Neuronal stem cell (in vitro differentiated cells): ENCODE measurements at regions not wholly inside any gene's neighbourhood (a gene's known extent, or its start where the extent isn't known, plus 50 kb on each side); places are given as distances from the start of the nearest gene placed in this dataset.

Source experiments
- DNase-seq: peaks from one replicate; pipeline ENCODE4 v3.0.0-alpha.2; 2013; ENCODE audit warnings: low spot score
- H2AFZ ChIP-seq: one replicate; pipeline ENCODE4 v1.6.1; 2013; ENCODE audit warnings: mild to moderate bottlenecking, low read length, inconsistent platforms
- H2AK5ac ChIP-seq: 2 replicates; pipeline ENCODE4 v1.6.1; 2013; ENCODE audit warnings: low read depth, mild to moderate bottlenecking, inconsistent platforms, low read length, moderate library complexity, mixed read lengths
- H2BK120ac ChIP-seq: 2 replicates; pipeline ENCODE4 v1.6.1; 2013; ENCODE audit warnings: low read depth, mild to moderate bottlenecking, inconsistent platforms, low read length, moderate library complexity, mixed read lengths
- H2BK12ac ChIP-seq: one replicate; pipeline ENCODE4 v1.6.1; 2013; ENCODE audit warnings: low read length, inconsistent platforms
- H2BK15ac ChIP-seq: 2 replicates; pipeline ENCODE4 v1.6.1; 2013; ENCODE audit warnings: mild to moderate bottlenecking, low read length, inconsistent platforms, mixed read lengths
- H2BK5ac ChIP-seq: one replicate; pipeline ENCODE4 v1.6.1; 2013; ENCODE audit warnings: inconsistent platforms, mild to moderate bottlenecking, low read length, moderate library complexity
- H3K14ac ChIP-seq: one replicate; pipeline ENCODE4 v1.6.1; 2013; ENCODE audit warnings: low read length, inconsistent platforms
- H3K18ac ChIP-seq: 2 replicates; pipeline ENCODE4 v1.6.1; 2013; ENCODE audit warnings: low read length, inconsistent platforms
- H3K23ac ChIP-seq: 2 replicates; pipeline ENCODE4 v1.6.1; 2013; ENCODE audit warnings: low read depth, mild to moderate bottlenecking, mixed read lengths, low read length, inconsistent platforms; ENCODE audit not compliant: poor library complexity
- H3K27ac ChIP-seq: replicated peaks from 3 replicates; pipeline ENCODE4 v1.5.1; 2013; ENCODE audit warnings: low read length, inconsistent platforms
- H3K27me3 ChIP-seq, 3 experiments: 2 replicates each; pipeline ENCODE4 v1.6.1; 2013; ENCODE audit warnings: low read length in 3 of 3, mild to moderate bottlenecking in 2 of 3, inconsistent platforms in 1 of 3, low read depth in 1 of 3, mixed read lengths in 1 of 3, moderate library complexity in 1 of 3; ENCODE audit not compliant: control insufficient read depth in 3 of 3, insufficient read depth in 3 of 3
- H3K36me3 ChIP-seq, 2 donors: replicated peaks in 1 of 2; 2 replicates each; pipeline ENCODE4 v1.6.1; 2013; ENCODE audit warnings: low read length in 2 of 2; ENCODE audit not compliant: control insufficient read depth in 2 of 2, insufficient read depth in 2 of 2
- H3K4ac ChIP-seq: 2 replicates; pipeline ENCODE4 v1.6.1; 2013; ENCODE audit warnings: inconsistent platforms, mild to moderate bottlenecking, low read length, moderate library complexity
- H3K4me1 ChIP-seq, 2 donors: 1 replicate in 1 of 2; 2 replicates in 1 of 2; pipeline ENCODE4 v1.6.1; 2013; ENCODE audit warnings: low read length in 2 of 2, low read depth in 1 of 2; ENCODE audit not compliant: control insufficient read depth in 2 of 2, insufficient read depth in 1 of 2
- H3K4me2 ChIP-seq: one replicate; pipeline ENCODE4 v1.6.1; 2013; ENCODE audit warnings: mild to moderate bottlenecking, low read length, inconsistent platforms; ENCODE audit not compliant: insufficient read depth, poor library complexity, severe bottlenecking
- H3K4me3 ChIP-seq, 2 donors: 2 replicates each; pipeline ENCODE4 v1.5.1; 2013; ENCODE audit warnings: low read length in 2 of 2, mild to moderate bottlenecking in 2 of 2, inconsistent platforms in 1 of 2, moderate library complexity in 1 of 2
- H3K79me1 ChIP-seq: one replicate; pipeline ENCODE4 v1.6.1; 2013; ENCODE audit warnings: low read depth, mild to moderate bottlenecking, inconsistent platforms, low read length, moderate library complexity
- H3K9ac ChIP-seq: one replicate; pipeline ENCODE4 v1.6.1; 2013; ENCODE audit warnings: mild to moderate bottlenecking, low read depth, low read length, inconsistent platforms; ENCODE audit not compliant: poor library complexity
- H3K9me3 ChIP-seq, 2 donors: replicated peaks in 1 of 2; 2 replicates each; pipeline versions ENCODE3 to v1.6.1; 2013; ENCODE audit warnings: low read length in 2 of 2, mild to moderate bottlenecking in 2 of 2, inconsistent platforms in 1 of 2, low read depth in 1 of 2, mixed read lengths in 1 of 2, moderate library complexity in 1 of 2; ENCODE audit not compliant: control insufficient read depth in 2 of 2, insufficient read depth in 1 of 2
- H4K8ac ChIP-seq: one replicate; pipeline ENCODE4 v1.6.1; 2013; ENCODE audit warnings: low read depth, mild to moderate bottlenecking, inconsistent platforms, low read length, moderate library complexity
- H4K91ac ChIP-seq: one replicate; pipeline ENCODE4 v1.6.1; 2013; ENCODE audit warnings: low read length, low read depth, mild to moderate bottlenecking, inconsistent platforms; ENCODE audit not compliant: poor library complexity
- WGBS, 2 donors: extraction: QIAGEN DNeasy Blood & Tissue Kit; methylation state at CpG; one replicate each; pipeline ENCODE4 v1.1.7; 2013; ENCODE audit warnings: missing lambda C conversion rate in 2 of 2, mixed read lengths in 1 of 2; ENCODE audit not compliant: insufficient read length in 2 of 2, insufficient replicate concordance in 1 of 2; ENCODE audit errors: extremely low coverage in 2 of 2; 5-methylcytosine and 5-hydroxymethylcytosine counted together

DNA sequence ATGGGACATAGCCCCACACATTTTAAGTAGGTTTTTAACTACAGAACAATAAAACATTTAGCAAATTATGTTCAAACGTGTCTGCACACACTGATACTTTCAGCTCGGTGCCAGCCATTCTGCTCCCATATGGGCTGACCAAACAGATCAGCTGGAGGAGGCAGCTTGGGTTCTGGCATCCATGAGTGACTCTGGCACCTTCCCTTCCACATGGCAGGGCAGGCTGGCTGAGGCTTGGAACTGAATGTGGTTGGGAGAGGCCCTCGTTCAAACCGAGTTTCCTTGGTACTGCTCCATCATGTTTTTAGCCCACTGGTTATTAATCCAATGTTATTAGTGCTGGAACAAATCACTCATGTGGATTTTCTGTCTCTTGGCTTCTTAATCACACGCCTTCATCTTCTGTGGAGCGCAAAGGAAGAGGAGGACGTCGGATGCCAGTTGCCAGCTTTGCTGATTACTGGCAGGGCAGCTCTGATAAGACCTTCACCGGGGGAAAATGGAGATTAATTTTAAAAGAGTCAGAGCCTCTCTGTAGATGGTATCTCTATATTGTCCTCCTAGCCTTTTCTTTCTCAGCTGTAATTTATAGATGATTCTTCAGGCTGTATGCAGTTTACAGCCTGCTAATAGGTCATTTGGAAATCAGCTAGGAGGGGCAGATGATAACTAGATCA lies 93.1 kb upstream of the TIAM2 start:
- Histone ChIP-seq H2BK15ac (no peak overlapping the region), H3K23ac (no peak overlapping the region), H3K36me3 (peaks cover 0 to 4% of the 10 kb centered on the region in 2 donors), H3K27ac (no peak overlapping the region), H2BK12ac (no peak overlapping the region), H2AFZ (no peak overlapping the region), H3K4me1 (peaks cover 2 to 3% of the 10 kb centered on the region in 2 donors), H3K9ac (no peak overlapping the region), H3K4ac (no peak overlapping the region), H3K27me3 (no peaks in the 10 kb centered on the region), H4K8ac (no peak overlapping the region), H2AK5ac (no peak overlapping the region), H3K18ac (no peak overlapping the region), H3K14ac (no peak overlapping the region), H3K4me2 (no peak overlapping the region), H3K4me3 (no peak overlapping the region), H2BK120ac (no peak overlapping the region), H2BK5ac (no peak overlapping the region), H3K79me1 (no peaks in the 10 kb centered on the region), H3K9me3 (no peaks in the 10 kb centered on the region), H4K91ac (no peak overlapping the region)
- no CpG with 5 or more reads among the region's 9 CpGs for WGBS, 2 donors
- no peak for DNase-seq

- Histone ChIP-seq H3K9me3 (no peaks in the 10 kb centered on the region), H4K91ac (no peak overlapping the region), H2BK5ac (no peak overlapping the region), H3K27me3 (no peaks in the 10 kb centered on the region), H2BK120ac (no peak overlapping the region), H3K4me1 (peaks cover 2 to 27% of the 10 kb centered on the region in 2 donors), H3K23ac (no peak overlapping the region), H3K4ac (no peak overlapping the region), H3K18ac (no peak overlapping the region), H4K8ac (no peak overlapping the region), H3K79me1 (no peaks in the 10 kb centered on the region), H3K9ac (no peak overlapping the region), H3K4me2 (no peak overlapping the region), H3K4me3 (no peak overlapping the region), H2AFZ (no peak overlapping the region), H2BK12ac (no peak overlapping the region), H3K14ac (no peak overlapping the region), H2AK5ac (no peak overlapping the region), H2BK15ac (no peak overlapping the region), H3K27ac (no peak overlapping the region), H3K36me3 (peaks cover 1 to 16% of the 10 kb centered on the region in 2 donors)
- no peak for DNase-seq
- no CpG with 5 or more reads among the region's 3 CpGs for WGBS, 2 donors
Observed at GRCh38 chr6:154907291-154907690, 87.8 kb upstream of the TIAM2 start.

GRCh38 chr6:154908723-154909122 lies 86.4 kb upstream of the TIAM2 start:
- Histone ChIP-seq H4K91ac (no peak overlapping the region), H3K4me2 (no peak overlapping the region), H2BK15ac (no peak overlapping the region), H3K23ac (no peak overlapping the region), H2AFZ (no peak overlapping the region), H2BK120ac (no peak overlapping the region), H3K27ac (no peak overlapping the region), H3K36me3 (peaks cover 1 to 16% of the 10 kb centered on the region in 2 donors), H3K4me1 (peaks cover 2 to 27% of the 10 kb centered on the region in 2 donors), H4K8ac (no peak overlapping the region), H3K4me3 (no peak overlapping the region), H3K9ac (no peak overlapping the region), H3K79me1 (no peaks in the 10 kb centered on the region), H3K18ac (no peak overlapping the region), H2AK5ac (no peak overlapping the region), H3K4ac (no peak overlapping the region), H2BK5ac (no peak overlapping the region), H3K14ac (no peak overlapping the region), H3K9me3 (no peaks in the 10 kb centered on the region), H3K27me3 (no peaks in the 10 kb centered on the region), H2BK12ac (no peak overlapping the region)
- no peak for DNase-seq

- no peak overlapping the region for H2AK5ac ChIP-seq
- no peak overlapping the region for H4K8ac ChIP-seq
- no peak overlapping the region for H3K23ac ChIP-seq
- H3K9ac ChIP-seq, result no peak overlapping the region
- no CpG with 5 or more reads among the region's 1 CpG for WGBS, 2 donors
- peaks cover 2 to 27% of the 10 kb centered on the region in 2 donors for H3K4me1 ChIP-seq
- no peaks in the 10 kb centered on the region for H3K27me3 ChIP-seq
- H2BK12ac ChIP-seq, result no peak overlapping the region
- H4K91ac ChIP-seq, result no peak overlapping the region
- H3K27ac ChIP-seq, result peak overlapping the region; percentile 74
- H2BK15ac ChIP-seq, result no peak overlapping the region
- H3K4me2 ChIP-seq, result no peak overlapping the region
- H3K79me1 ChIP-seq, result no peaks in the 10 kb centered on the region
- H3K4ac ChIP-seq, result no peak overlapping the region
- H3K4me3 ChIP-seq, result no peak overlapping the region
- H3K14ac ChIP-seq, result no peak overlapping the region
- DNase-seq, result no peak
- no peak overlapping the region for H2BK120ac ChIP-seq
- H2BK5ac ChIP-seq, result no peak overlapping the region
- H2AFZ ChIP-seq, result no peak overlapping the region
- no peak overlapping the region for H3K18ac ChIP-seq
- H3K9me3 ChIP-seq, result no peaks in the 10 kb centered on the region
- H3K36me3 ChIP-seq, result peaks cover 1 to 16% of the 10 kb centered on the region in 2 donors
Observed at GRCh38 chr6:154909311-154909710, 85.8 kb upstream of the TIAM2 start.
